SK-N-MC (cell line): ENCODE measurements at regions not wholly inside any gene's neighbourhood (a gene's known extent, or its start where the extent isn't known, plus 50 kb on each side); places are given as distances from the start of the nearest gene placed in this dataset.

Source experiments
- EZH2 ChIP-seq: fragments of 200-600 bp; sonication (generic); IDR thresholded peaks from one replicate; pipeline ENCODE4 v1.6.1; 2017; ENCODE audit warnings: antibody characterized with exemption
- POLR2AphosphoS5 ChIP-seq: IDR thresholded peaks from 2 replicates; pipeline ENCODE4 v1.6.1; 2012; ENCODE audit warnings: mild to moderate bottlenecking, low read depth, low read length, borderline replicate concordance

GRCh38 chr15:37873336-37873735, 61.1 kb upstream of the TMCO5A start:
- no peak for TF ChIP-seq EZH2
- TF ChIP-seq POLR2AphosphoS5 = no peak
